Neural cell (in vitro differentiated cells): ENCODE measurements at regions not wholly inside any gene's neighbourhood (a gene's known extent, or its start where the extent isn't known, plus 50 kb on each side); places are given as distances from the start of the nearest gene placed in this dataset.

Experiments
- H2AFZ ChIP-seq: fragments of 200-600, 300-800 bp; sonication (generic), shearing (Covaris generic); 2 replicates; pipeline ENCODE4 v1.6.0; 2014; ENCODE audit warnings: low read depth, mild to moderate bottlenecking, antibody characterized with exemption, low read length, moderate library complexity
- H3F3A ChIP-seq: fragments of 200-600 bp; shearing (Covaris generic); 2 replicates; pipeline ENCODE4 v1.6.1; 2016; ENCODE audit warnings: mild to moderate bottlenecking, moderate library complexity, mixed read lengths, antibody characterized with exemption, low read length; ENCODE audit not compliant: insufficient read depth, poor library complexity, severe bottlenecking
- H3K27ac ChIP-seq: fragments of 200-600, 300-800 bp; sonication (generic), shearing (Covaris generic); 2 replicates; pipeline ENCODE4 v1.5.1; 2014; ENCODE audit warnings: mild to moderate bottlenecking, low read length, moderate library complexity
- H3K27me3 ChIP-seq: fragments of 300-800, 200-600 bp; sonication (generic), shearing (Covaris generic); 2 replicates; pipeline ENCODE4 v1.6.0; 2014; ENCODE audit warnings: mild to moderate bottlenecking, low read depth, low read length, moderate library complexity; ENCODE audit not compliant: insufficient read depth
- H3K36me3 ChIP-seq: fragments of 300-800, 200-600 bp; sonication (generic), shearing (Covaris generic); 2 replicates; pipeline ENCODE4 v1.5.1; 2014; ENCODE audit warnings: mild to moderate bottlenecking, antibody characterized with exemption, low read length, moderate library complexity; ENCODE audit not compliant: insufficient read depth
- H3K4me2 ChIP-seq: fragments of 300-800, 200-600 bp; sonication (generic), shearing (Covaris generic); 2 replicates; pipeline ENCODE4 v1.6.0; 2014; ENCODE audit warnings: mild to moderate bottlenecking, low read length
- H3K4me3 ChIP-seq: fragments of 300-800, 200-600 bp; sonication (generic), shearing (Covaris generic); 2 replicates; pipeline ENCODE4 v1.5.1; 2014; ENCODE audit warnings: mild to moderate bottlenecking, low read length, moderate library complexity
- H3K79me2 ChIP-seq: fragments of 200-600 bp; shearing (Covaris generic); replicated peaks from 2 replicates; pipeline ENCODE4 v1.6.0; 2014; ENCODE audit warnings: mild to moderate bottlenecking, low read length, moderate library complexity; ENCODE audit not compliant: insufficient read depth
- H3K9ac ChIP-seq: fragments of 300-800, 200-600 bp; sonication (generic), shearing (Covaris generic); 2 replicates; pipeline ENCODE4 v1.6.1; 2016; ENCODE audit warnings: mild to moderate bottlenecking, low read length, mixed read lengths
- H3K9me2 ChIP-seq: fragments of 200-600 bp; shearing (Covaris generic); 2 replicates; pipeline ENCODE4 v1.6.1; 2016; ENCODE audit warnings: mild to moderate bottlenecking, low read length, mixed read lengths; ENCODE audit not compliant: insufficient read depth
- H3K9me3 ChIP-seq: fragments of 200-600, 300-800 bp; sonication (generic), shearing (Covaris generic); 2 replicates; pipeline ENCODE4 v1.6.1; 2016; ENCODE audit warnings: mild to moderate bottlenecking, mixed run types, low read length, moderate library complexity, mixed read lengths
- H4K20me1 ChIP-seq: fragments of 200-600 bp; shearing (Covaris generic); 2 replicates; pipeline ENCODE4 v1.6.1; 2016; ENCODE audit warnings: mild to moderate bottlenecking, mixed run types; ENCODE audit not compliant: insufficient read depth
- EP300 ChIP-seq: fragments of 450-650 bp; conservative IDR thresholded peaks from 2 replicates; pipeline ENCODE4 v1.6.1; 2014; ENCODE audit warnings: antibody characterized with exemption, mild to moderate bottlenecking, moderate library complexity; ENCODE audit not compliant: poor library complexity, severe bottlenecking
- EZH2 ChIP-seq: fragments of 200-600, 300-800 bp; shearing (Covaris generic), sonication (generic); IDR thresholded peaks from 2 replicates; pipeline ENCODE4 v1.6.1; 2014; ENCODE audit warnings: antibody characterized with exemption, low read length, borderline replicate concordance, mild to moderate bottlenecking; ENCODE audit not compliant: insufficient read depth, poor library complexity, severe bottlenecking
- POLR2AphosphoS5 ChIP-seq: IDR thresholded peaks from 2 replicates; pipeline ENCODE4 v1.6.1; 2012
- RAD21 ChIP-seq: fragments of 450-650 bp; conservative IDR thresholded peaks from 2 replicates; pipeline ENCODE4 v1.6.1; 2014; ENCODE audit warnings: antibody characterized with exemption, mild to moderate bottlenecking, moderate library complexity
- SMC3 ChIP-seq: fragments of 450-650 bp; conservative IDR thresholded peaks from 2 replicates; pipeline ENCODE4 v1.6.1; 2014; ENCODE audit warnings: antibody characterized with exemption, mild to moderate bottlenecking, moderate library complexity; ENCODE audit not compliant: poor library complexity
- TAF1 ChIP-seq: IDR thresholded peaks from 2 replicates; pipeline ENCODE4 v1.6.1; 2012; ENCODE audit warnings: low read depth
- TF ChIP-seq, protein P1 (sequence below): fragments of 450-650 bp; IDR thresholded peaks from 2 replicates; pipeline ENCODE4 v1.5.1; 2014; ENCODE audit warnings: antibody characterized with exemption, mild to moderate bottlenecking, moderate library complexity; ENCODE audit not compliant: poor library complexity, severe bottlenecking
- TF ChIP-seq, protein P2 (sequence below): IDR thresholded peaks from 2 replicates; pipeline ENCODE4 v1.6.1; 2012; ENCODE audit warnings: borderline replicate concordance

DNA sequence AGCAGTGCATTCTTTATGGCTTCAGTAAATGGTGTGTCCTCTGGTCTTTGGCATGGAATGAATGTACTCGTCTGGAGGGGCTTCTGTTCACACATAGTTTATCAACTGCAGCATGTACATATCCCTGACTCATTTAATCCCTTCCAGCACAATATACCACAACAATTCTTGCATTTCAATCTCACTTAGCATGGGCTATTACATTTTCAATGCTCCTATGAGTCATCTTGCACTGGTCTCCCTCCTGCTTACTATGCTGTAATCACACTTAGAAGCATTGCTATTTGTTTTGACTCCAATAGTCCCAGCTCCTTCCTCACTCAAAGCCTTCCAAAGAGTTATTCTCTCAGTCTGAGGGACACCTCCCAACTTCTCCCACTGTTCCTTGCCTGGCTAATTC is 180.9 kb upstream of the NUDT10 start:
- TF ChIP-seq, protein P1, sequence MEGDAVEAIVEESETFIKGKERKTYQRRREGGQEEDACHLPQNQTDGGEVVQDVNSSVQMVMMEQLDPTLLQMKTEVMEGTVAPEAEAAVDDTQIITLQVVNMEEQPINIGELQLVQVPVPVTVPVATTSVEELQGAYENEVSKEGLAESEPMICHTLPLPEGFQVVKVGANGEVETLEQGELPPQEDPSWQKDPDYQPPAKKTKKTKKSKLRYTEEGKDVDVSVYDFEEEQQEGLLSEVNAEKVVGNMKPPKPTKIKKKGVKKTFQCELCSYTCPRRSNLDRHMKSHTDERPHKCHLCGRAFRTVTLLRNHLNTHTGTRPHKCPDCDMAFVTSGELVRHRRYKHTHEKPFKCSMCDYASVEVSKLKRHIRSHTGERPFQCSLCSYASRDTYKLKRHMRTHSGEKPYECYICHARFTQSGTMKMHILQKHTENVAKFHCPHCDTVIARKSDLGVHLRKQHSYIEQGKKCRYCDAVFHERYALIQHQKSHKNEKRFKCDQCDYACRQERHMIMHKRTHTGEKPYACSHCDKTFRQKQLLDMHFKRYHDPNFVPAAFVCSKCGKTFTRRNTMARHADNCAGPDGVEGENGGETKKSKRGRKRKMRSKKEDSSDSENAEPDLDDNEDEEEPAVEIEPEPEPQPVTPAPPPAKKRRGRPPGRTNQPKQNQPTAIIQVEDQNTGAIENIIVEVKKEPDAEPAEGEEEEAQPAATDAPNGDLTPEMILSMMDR: no peak
- TF ChIP-seq, protein P2, sequence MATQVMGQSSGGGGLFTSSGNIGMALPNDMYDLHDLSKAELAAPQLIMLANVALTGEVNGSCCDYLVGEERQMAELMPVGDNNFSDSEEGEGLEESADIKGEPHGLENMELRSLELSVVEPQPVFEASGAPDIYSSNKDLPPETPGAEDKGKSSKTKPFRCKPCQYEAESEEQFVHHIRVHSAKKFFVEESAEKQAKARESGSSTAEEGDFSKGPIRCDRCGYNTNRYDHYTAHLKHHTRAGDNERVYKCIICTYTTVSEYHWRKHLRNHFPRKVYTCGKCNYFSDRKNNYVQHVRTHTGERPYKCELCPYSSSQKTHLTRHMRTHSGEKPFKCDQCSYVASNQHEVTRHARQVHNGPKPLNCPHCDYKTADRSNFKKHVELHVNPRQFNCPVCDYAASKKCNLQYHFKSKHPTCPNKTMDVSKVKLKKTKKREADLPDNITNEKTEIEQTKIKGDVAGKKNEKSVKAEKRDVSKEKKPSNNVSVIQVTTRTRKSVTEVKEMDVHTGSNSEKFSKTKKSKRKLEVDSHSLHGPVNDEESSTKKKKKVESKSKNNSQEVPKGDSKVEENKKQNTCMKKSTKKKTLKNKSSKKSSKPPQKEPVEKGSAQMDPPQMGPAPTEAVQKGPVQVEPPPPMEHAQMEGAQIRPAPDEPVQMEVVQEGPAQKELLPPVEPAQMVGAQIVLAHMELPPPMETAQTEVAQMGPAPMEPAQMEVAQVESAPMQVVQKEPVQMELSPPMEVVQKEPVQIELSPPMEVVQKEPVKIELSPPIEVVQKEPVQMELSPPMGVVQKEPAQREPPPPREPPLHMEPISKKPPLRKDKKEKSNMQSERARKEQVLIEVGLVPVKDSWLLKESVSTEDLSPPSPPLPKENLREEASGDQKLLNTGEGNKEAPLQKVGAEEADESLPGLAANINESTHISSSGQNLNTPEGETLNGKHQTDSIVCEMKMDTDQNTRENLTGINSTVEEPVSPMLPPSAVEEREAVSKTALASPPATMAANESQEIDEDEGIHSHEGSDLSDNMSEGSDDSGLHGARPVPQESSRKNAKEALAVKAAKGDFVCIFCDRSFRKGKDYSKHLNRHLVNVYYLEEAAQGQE: no peak
- TF ChIP-seq EP300: no peak
- TF ChIP-seq RAD21: no peak
- TF ChIP-seq EZH2: no peak
- TF ChIP-seq POLR2AphosphoS5: no peak
- TF ChIP-seq SMC3: no peak
- no peak for TF ChIP-seq TAF1
- no peaks in the 10 kb centered on the region for H3K27me3 ChIP-seq
- H3K79me2 ChIP-seq: no peaks in the 10 kb centered on the region
- H3K36me3 ChIP-seq: no peaks in the 10 kb centered on the region
- no peaks in the 10 kb centered on the region for H4K20me1 ChIP-seq
- no peaks in the 10 kb centered on the region for H3F3A ChIP-seq
- no peak overlapping the region for H3K9ac ChIP-seq
- no peaks in the 10 kb centered on the region for H3K9me3 ChIP-seq
- H3K9me2 ChIP-seq: no peaks in the 10 kb centered on the region
- H2AFZ ChIP-seq: no peak overlapping the region
- no peak overlapping the region for H3K4me3 ChIP-seq
- H3K4me2 ChIP-seq: no peak overlapping the region
- H3K27ac ChIP-seq: no peak overlapping the region

DNA sequence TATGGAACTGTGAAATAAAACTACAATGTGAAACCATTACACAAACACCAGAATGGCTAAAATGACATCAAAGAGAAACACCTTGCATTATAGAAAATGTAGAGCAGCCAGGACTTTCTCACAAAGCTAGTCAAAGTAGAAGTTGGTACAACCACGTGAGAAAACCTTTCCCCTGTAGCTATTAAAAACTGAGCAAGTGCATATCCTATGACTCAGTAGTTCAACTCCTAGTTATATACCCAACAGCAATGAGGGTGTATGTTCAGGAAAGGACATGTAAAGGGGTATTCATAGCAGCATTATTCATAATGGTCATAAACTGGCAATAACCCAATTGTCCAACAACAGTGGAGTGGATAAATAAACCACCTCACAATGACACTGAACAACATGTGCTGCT is 177.5 kb upstream of the NUDT10 start:
- H3K9me3 ChIP-seq: no peaks in the 10 kb centered on the region
- no peaks in the 10 kb centered on the region for H3K9me2 ChIP-seq
- H3K79me2 ChIP-seq: no peaks in the 10 kb centered on the region
- no peak overlapping the region for H3K9ac ChIP-seq
- H3F3A ChIP-seq: no peaks in the 10 kb centered on the region
- H3K27me3 ChIP-seq: no peaks in the 10 kb centered on the region
- no peak overlapping the region for H3K4me3 ChIP-seq
- H3K27ac ChIP-seq: no peak overlapping the region
- H4K20me1 ChIP-seq: no peaks in the 10 kb centered on the region
- TF ChIP-seq TAF1 (no peak), RAD21 (no peak), SMC3 (no peak), POLR2AphosphoS5 (no peak), EP300 (no peak), EZH2 (no peak)
- TF ChIP-seq, protein P1: no peak
- TF ChIP-seq, protein P2: no peak
- no peak overlapping the region for H2AFZ ChIP-seq
- no peaks in the 10 kb centered on the region for H3K36me3 ChIP-seq
- no peak overlapping the region for H3K4me2 ChIP-seq
